ENCODE measurements at regions not wholly inside any gene's neighbourhood (a gene's known extent, or its start where the extent isn't known, plus 50 kb on each side); places are given as distances from the start of the nearest gene placed in this dataset.
"Not testable (repeated sequence)": the region's sequence is repeated elsewhere in the genome, so short reads cannot be mapped to it uniquely, and the experiment has no call there.

DNA sequence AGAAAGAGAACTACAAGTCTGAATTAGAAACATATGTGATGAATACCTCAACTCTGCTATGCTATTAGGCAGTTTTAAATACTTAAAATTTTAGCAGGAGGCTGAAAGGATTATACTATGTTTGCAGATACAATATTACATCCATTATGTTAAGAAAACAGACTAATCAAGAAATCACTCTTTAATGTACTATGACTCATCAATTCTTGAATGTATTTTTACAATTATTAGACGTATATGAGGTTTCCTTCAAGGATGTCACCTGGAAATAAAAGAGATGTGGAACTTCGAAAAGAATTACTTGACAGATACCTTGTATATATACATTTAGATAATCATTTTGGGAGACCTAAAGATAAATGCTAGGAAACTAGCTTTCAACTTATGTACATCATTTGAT is 835.6 kb upstream of the MIR17HG start:
- TF ChIP-seq ZNF133 (tag by site-specific recombination; IDR thresholded peaks at IDR 0.05) (no peak), ZNF571 (tag by site-specific recombination; IDR thresholded peaks at IDR 0.05) (no peak), ZNF221 (tag by site-specific recombination; IDR thresholded peaks at IDR 0.05; ENCODE audit: borderline replicate concordance) (no peak), ZNF843 (tag by site-specific recombination; IDR thresholded peaks at IDR 0.05) (no peak), PATZ1 (tag by site-specific recombination; IDR thresholded peaks at IDR 0.05) (no peak)
- Histone ChIP-seq H3K27ac (ENCODE audit: extremely low read depth, low read depth, low read length) (no peak overlapping the region), H3K36me3 (ENCODE audit: control insufficient read depth in 2 of 2, insufficient read depth in 1 of 2, low read length in 2 of 2) (no peaks in the 10 kb centered on the region), H3K4me1 (ENCODE audit: control insufficient read depth, insufficient read depth, low read length) (no peaks in the 10 kb centered on the region), H3K4me3 (ENCODE audit: low read depth, low read length) (no peak overlapping the region), H3K9me3 (ENCODE audit: control insufficient read depth, insufficient read depth, low read depth, low read length) (no peaks in the 10 kb centered on the region)
- POLR2A ChIA-PET, result no interaction called here
- CTCF ChIA-PET, result interaction anchor here (0.5 kb wide), 1 partner anchor 33 kb away, joined by 4 read pairs; no protein-coding TSS in a partner anchor

DNA sequence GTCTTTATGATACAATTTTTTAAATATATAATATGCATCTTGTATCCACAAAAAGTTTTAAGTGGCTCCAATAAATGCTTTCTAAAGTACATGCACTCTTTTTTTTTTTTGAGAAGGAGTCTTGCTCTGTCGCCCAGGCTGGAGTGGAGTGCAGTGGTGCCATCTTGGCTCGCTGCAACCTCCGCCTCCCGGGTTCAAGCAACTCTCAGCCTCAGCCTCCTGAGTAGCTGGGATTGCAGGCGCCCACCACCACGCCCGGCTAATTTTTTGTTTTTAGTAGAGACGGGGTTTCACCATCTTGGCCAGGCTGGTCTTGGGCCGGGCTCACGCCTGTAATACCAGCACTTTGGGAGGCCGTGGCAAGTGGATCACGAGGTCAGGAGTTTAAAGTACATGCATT is 832.8 kb upstream of the MIR17HG start:
- POLR2A ChIA-PET; H3K4me3 ChIP-seq (ENCODE audit: low read depth, low read length); H3K27ac ChIP-seq (ENCODE audit: extremely low read depth, low read depth, low read length); CTCF ChIA-PET; H3K36me3 ChIP-seq (ENCODE audit: control insufficient read depth in 2 of 2, insufficient read depth in 1 of 2, low read length in 2 of 2); H3K4me1 ChIP-seq (ENCODE audit: control insufficient read depth, insufficient read depth, low read length); H3K9me3 ChIP-seq (ENCODE audit: control insufficient read depth, insufficient read depth, low read depth, low read length): not testable (repeated sequence)

- POLR2A ChIA-PET, result no interaction called here
- no peak overlapping the region for H3K4me3 ChIP-seq (ENCODE audit: low read depth, low read length)
- CTCF ChIA-PET, result no interaction called here
- no peaks in the 10 kb centered on the region for H3K9me3 ChIP-seq (ENCODE audit: control insufficient read depth, insufficient read depth, low read depth, low read length)
- no peak overlapping the region for H3K27ac ChIP-seq (ENCODE audit: extremely low read depth, low read depth, low read length)
- no peaks in the 10 kb centered on the region for H3K4me1 ChIP-seq (ENCODE audit: control insufficient read depth, insufficient read depth, low read length)
- H3K36me3 ChIP-seq (ENCODE audit: control insufficient read depth in 2 of 2, insufficient read depth in 1 of 2, low read length in 2 of 2), result no peaks in the 10 kb centered on the region
- TF ChIP-seq ZFHX2 (tag by site-specific recombination; conservative IDR thresholded peaks at IDR 0.05) (no peak), SP7 (tag by site-specific recombination; IDR thresholded peaks at IDR 0.05) (no peak), WT1 (tag by site-specific recombination; IDR thresholded peaks at IDR 0.05) (no peak), ZNF596 (tag by site-specific recombination; IDR thresholded peaks at IDR 0.05) (no peak), ZNF768 (tag by site-specific recombination; IDR thresholded peaks at IDR 0.05) (no peak), KLF10 (tag by site-specific recombination; IDR thresholded peaks at IDR 0.05) (no peak), ZIC2 (tag by site-specific recombination; IDR thresholded peaks at IDR 0.05) (no peak), PRDM6 (tag by site-specific recombination; IDR thresholded peaks at IDR 0.05) (no peak), ZNF26 (tag by site-specific recombination; IDR thresholded peaks at IDR 0.05) (no peak), ZNF148 (tag by site-specific recombination; IDR thresholded peaks at IDR 0.05; ENCODE audit: borderline replicate concordance) (no peak), ZBTB1 (tag by site-specific recombination; IDR thresholded peaks at IDR 0.05) (no peak), ZBTB20 (tag by site-specific recombination; IDR thresholded peaks at IDR 0.05) (no peak), ZNF521 (tag by site-specific recombination; IDR thresholded peaks at IDR 0.05) (no peak), ZNF785 (tag by site-specific recombination; IDR thresholded peaks at IDR 0.05) (no peak), ZNF560 (tag by site-specific recombination; IDR thresholded peaks at IDR 0.05; ENCODE audit: borderline replicate concordance) (no peak), ZNF580 (tag by site-specific recombination; IDR thresholded peaks at IDR 0.05) (no peak), ZNF843 (tag by site-specific recombination; IDR thresholded peaks at IDR 0.05) (no peak)
Measured at GRCh38 chr13:90518417-90518816, 829.1 kb upstream of the MIR17HG start.

All from HEK293 (cell line).